ENCODE measurements at regions not wholly inside any gene's neighbourhood (a gene's known extent, or its start where the extent isn't known, plus 50 kb on each side); places are given as distances from the start of the nearest gene placed in this dataset.

DNA sequence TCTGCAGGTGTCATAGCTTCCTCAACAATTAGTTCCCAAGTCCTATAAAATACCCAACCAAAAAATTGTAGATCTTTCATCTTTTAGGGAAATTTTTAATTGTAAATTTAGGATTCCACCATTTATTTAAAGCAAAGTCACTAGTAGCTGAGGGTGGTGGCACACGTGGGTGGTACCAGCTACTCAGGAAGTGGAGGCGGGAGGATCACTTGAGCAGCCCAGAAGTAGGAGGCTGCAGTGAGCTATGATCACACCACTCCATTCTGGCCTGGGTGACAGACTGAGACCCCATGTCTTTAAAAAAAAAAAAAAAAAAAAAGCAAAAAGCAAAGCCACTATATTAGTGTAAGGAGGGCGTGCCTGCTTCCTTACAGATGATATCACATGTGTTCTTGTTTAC, 60.3 kb upstream of the GREB1L start:
- in situ Hi-C loops (cut with MboI) = no loop called here
- Histone ChIP-seq H4K20me1 (ENCODE audit: insufficient read depth) (no peaks in the 10 kb centered on the region), H3K27ac (no peak overlapping the region), H3K9me3 (ENCODE audit: low read depth) (no peaks in the 10 kb centered on the region), H2AFZ (no peak overlapping the region), H3F3A (ENCODE audit: insufficient read depth) (no peaks in the 10 kb centered on the region), H3K79me2 (ENCODE audit: insufficient read depth) (no peaks in the 10 kb centered on the region), H3K4me3 (no peak overlapping the region), H3K4me1 (ENCODE audit: insufficient read depth) (no peaks in the 10 kb centered on the region), H3K27me3 (replicated peaks; ENCODE audit: insufficient read depth) (no peaks in the 10 kb centered on the region), H3K4me2 (ENCODE audit: unreplicated experiment) (no peak overlapping the region), H3K9me2 (ENCODE audit: insufficient read depth) (no peaks in the 10 kb centered on the region), H3K36me3 (ENCODE audit: low read depth) (no peaks in the 10 kb centered on the region), H3K9ac (no peak overlapping the region)
- TF ChIP-seq EZH2phosphoT487 (IDR thresholded peaks at IDR 0.05; ENCODE audit: insufficient read depth, low read depth) = no peak
- TF ChIP-seq EZH2 (IDR thresholded peaks at IDR 0.05; ENCODE audit: insufficient read depth, poor library complexity, severe bottlenecking) = no peak
- 89 to 94% methylated on average over 3 of the region's 3 CpGs for WGBS, 2 experiments (ENCODE audit: low coverage in 1 of 2, low lambda C conversion rate in 2 of 2, missing lambda C conversion rate in 2 of 2)
- no peak for DNase-seq

- no peak for TF ChIP-seq EZH2phosphoT487 (IDR thresholded peaks at IDR 0.05; ENCODE audit: insufficient read depth, low read depth)
- TF ChIP-seq EZH2 (IDR thresholded peaks at IDR 0.05; ENCODE audit: insufficient read depth, poor library complexity, severe bottlenecking) = no peak
- no peak overlapping the region for H3K9ac ChIP-seq
- no peaks in the 10 kb centered on the region for H3K36me3 ChIP-seq (ENCODE audit: low read depth)
- no peak overlapping the region for H2AFZ ChIP-seq
- H3K27ac ChIP-seq = no peak overlapping the region
- no peaks in the 10 kb centered on the region for H3K9me2 ChIP-seq (ENCODE audit: insufficient read depth)
- no peaks in the 10 kb centered on the region for H3K79me2 ChIP-seq (ENCODE audit: insufficient read depth)
- DNase-seq = no peak
- no peak overlapping the region for H3K4me3 ChIP-seq
- H3K27me3 ChIP-seq (replicated peaks; ENCODE audit: insufficient read depth) = no peaks in the 10 kb centered on the region
- H3K4me2 ChIP-seq (ENCODE audit: unreplicated experiment) = no peak overlapping the region
- H4K20me1 ChIP-seq (ENCODE audit: insufficient read depth) = no peaks in the 10 kb centered on the region
- H3F3A ChIP-seq (ENCODE audit: insufficient read depth) = no peaks in the 10 kb centered on the region
- no peaks in the 10 kb centered on the region for H3K4me1 ChIP-seq (ENCODE audit: insufficient read depth)
- H3K9me3 ChIP-seq (ENCODE audit: low read depth) = no peaks in the 10 kb centered on the region
- in situ Hi-C loops (cut with MboI) = no loop called here
- 80% methylated on average over 3 of the region's 3 CpGs for WGBS, 2 experiments (ENCODE audit: low coverage in 1 of 2, low lambda C conversion rate in 2 of 2, missing lambda C conversion rate in 2 of 2)
Measured at GRCh38 chr18:21183670-21184069, 58.4 kb upstream of the GREB1L start.

DNA sequence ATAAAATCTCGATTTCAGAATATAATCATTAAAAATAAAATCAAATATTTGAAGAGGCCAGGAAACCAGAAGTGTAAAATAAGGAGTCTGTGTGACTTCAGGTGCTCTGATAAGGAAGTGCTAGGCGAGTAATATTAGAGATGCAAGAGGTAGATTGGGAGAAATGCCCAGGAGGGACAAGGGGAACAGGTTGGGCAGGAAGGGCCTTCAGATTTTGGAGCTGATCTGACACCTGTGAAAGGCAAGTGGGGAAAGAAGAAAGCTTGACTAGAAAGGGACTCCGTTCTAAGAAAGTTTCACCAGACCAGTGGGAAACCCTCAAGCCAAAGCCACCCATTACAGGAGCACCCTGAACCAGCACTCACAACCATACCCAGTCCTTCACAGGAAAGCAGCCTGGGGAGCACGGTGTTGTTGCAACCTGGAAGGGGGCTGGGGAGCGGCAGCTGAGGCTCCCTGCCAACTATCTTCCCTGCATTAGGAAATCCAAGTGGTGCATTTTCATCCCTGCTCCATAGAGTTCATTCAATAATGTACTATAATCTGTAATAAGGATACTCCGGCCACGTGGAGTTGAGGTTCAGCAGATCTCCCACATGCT, 57.5 kb upstream of the GREB1L start:
- Histone ChIP-seq H4K20me1 (ENCODE audit: insufficient read depth) (no peaks in the 10 kb centered on the region), H3K4me3 (no peak overlapping the region), H3K9me2 (ENCODE audit: insufficient read depth) (no peaks in the 10 kb centered on the region), H3K27ac (no peak overlapping the region), H2AFZ (no peak overlapping the region), H3K9me3 (ENCODE audit: low read depth) (no peaks in the 10 kb centered on the region), H3K9ac (no peak overlapping the region), H3K4me1 (ENCODE audit: insufficient read depth) (no peaks in the 10 kb centered on the region), H3K79me2 (ENCODE audit: insufficient read depth) (no peaks in the 10 kb centered on the region), H3K27me3 (replicated peaks; ENCODE audit: insufficient read depth) (no peaks in the 10 kb centered on the region), H3K4me2 (ENCODE audit: unreplicated experiment) (no peak overlapping the region), H3F3A (ENCODE audit: insufficient read depth) (no peaks in the 10 kb centered on the region), H3K36me3 (ENCODE audit: low read depth) (no peaks in the 10 kb centered on the region)
- DNase-seq = no peak
- in situ Hi-C loops (cut with MboI) = no loop called here
- 53 to 64% methylated on average over 7 of the region's 7 CpGs for WGBS, 2 experiments (ENCODE audit: low coverage in 1 of 2, low lambda C conversion rate in 2 of 2, missing lambda C conversion rate in 2 of 2)
- no peak for TF ChIP-seq EZH2phosphoT487 (IDR thresholded peaks at IDR 0.05; ENCODE audit: insufficient read depth, low read depth)
- no peak for TF ChIP-seq EZH2 (IDR thresholded peaks at IDR 0.05; ENCODE audit: insufficient read depth, poor library complexity, severe bottlenecking)

DNA sequence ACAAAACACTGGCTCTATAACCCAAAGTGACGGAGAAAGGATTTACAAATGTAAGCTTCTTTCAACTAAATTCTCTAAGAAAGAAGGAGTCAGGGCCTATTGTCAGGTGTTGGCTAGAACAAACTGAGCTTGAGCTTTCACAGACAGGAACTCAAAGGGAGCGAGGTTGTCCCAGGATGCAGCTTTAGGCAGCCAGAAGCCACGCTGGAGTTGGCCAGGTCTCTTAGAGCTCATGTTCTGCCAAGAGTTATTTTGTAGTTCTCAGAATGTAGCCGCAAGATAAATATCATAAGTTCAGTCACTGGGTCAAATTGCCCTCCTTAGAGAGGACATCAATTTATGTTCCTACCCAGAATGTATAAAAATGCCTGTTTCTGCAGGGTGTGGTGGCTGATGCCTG, 54.1 kb upstream of the GREB1L start:
- Histone ChIP-seq H3F3A (ENCODE audit: insufficient read depth) (no peaks in the 10 kb centered on the region), H3K4me3 (no peak overlapping the region), H3K9me2 (ENCODE audit: insufficient read depth) (no peaks in the 10 kb centered on the region), H3K4me2 (ENCODE audit: unreplicated experiment) (no peak overlapping the region), H3K27me3 (replicated peaks; ENCODE audit: insufficient read depth) (no peaks in the 10 kb centered on the region), H3K27ac (no peak overlapping the region), H3K36me3 (ENCODE audit: low read depth) (no peaks in the 10 kb centered on the region), H4K20me1 (ENCODE audit: insufficient read depth) (no peaks in the 10 kb centered on the region), H3K79me2 (ENCODE audit: insufficient read depth) (no peaks in the 10 kb centered on the region), H3K9me3 (ENCODE audit: low read depth) (no peaks in the 10 kb centered on the region), H2AFZ (no peak overlapping the region), H3K4me1 (ENCODE audit: insufficient read depth) (no peaks in the 10 kb centered on the region), H3K9ac (no peak overlapping the region)
- DNase-seq = no peak
- 82 to 86% methylated on average over 4 of the region's 4 CpGs for WGBS, 2 experiments (ENCODE audit: low coverage in 1 of 2, low lambda C conversion rate in 2 of 2, missing lambda C conversion rate in 2 of 2)
- in situ Hi-C loops (cut with MboI) = no loop called here
- TF ChIP-seq EZH2phosphoT487 (IDR thresholded peaks at IDR 0.05; ENCODE audit: insufficient read depth, low read depth) (no peak), EZH2 (IDR thresholded peaks at IDR 0.05; ENCODE audit: insufficient read depth, poor library complexity, severe bottlenecking) (no peak)

Data from GM23248 (cell line).